ENCODE measurements at regions not wholly inside any gene's neighbourhood (a gene's known extent, or its start where the extent isn't known, plus 50 kb on each side); places are given as distances from the start of the nearest gene placed in this dataset.

DNA sequence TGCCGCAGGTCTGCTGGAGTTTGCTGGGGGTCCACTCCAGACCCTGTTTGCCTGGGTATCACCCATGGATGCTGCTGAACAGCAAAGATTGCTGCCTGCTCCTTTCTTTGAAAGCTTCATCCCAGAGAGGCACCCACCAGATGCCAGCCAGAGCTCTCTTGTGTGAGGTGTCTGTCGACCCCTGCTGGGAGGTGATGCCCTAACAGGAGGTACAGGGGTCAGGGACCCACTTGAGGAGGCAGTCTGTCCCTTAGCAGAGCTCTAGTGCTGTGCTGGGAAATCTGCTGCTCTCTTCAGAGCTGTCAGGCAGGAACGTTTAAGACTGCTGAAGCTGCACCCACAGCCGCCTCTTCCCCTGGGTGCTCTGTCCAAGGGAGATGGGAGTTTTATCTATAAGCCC, 162.7 kb downstream of the NAF1 start:
- intact Hi-C loops (cut with DNase I, micrococcal nuclease): no loop called here
- ChIA-PET POLR2A (no interaction called here), CTCF (no interaction called here)
- H3K27me3 Mint-ChIP-seq: peaks cover 5% of the 10 kb centered on the region
- peaks cover 6% of the 10 kb centered on the region for H3K9me3 Mint-ChIP-seq
- H3K4me1 Mint-ChIP-seq (ENCODE audit: low read depth): no peaks in the 10 kb centered on the region
- TF ChIP-seq, protein P1, sequence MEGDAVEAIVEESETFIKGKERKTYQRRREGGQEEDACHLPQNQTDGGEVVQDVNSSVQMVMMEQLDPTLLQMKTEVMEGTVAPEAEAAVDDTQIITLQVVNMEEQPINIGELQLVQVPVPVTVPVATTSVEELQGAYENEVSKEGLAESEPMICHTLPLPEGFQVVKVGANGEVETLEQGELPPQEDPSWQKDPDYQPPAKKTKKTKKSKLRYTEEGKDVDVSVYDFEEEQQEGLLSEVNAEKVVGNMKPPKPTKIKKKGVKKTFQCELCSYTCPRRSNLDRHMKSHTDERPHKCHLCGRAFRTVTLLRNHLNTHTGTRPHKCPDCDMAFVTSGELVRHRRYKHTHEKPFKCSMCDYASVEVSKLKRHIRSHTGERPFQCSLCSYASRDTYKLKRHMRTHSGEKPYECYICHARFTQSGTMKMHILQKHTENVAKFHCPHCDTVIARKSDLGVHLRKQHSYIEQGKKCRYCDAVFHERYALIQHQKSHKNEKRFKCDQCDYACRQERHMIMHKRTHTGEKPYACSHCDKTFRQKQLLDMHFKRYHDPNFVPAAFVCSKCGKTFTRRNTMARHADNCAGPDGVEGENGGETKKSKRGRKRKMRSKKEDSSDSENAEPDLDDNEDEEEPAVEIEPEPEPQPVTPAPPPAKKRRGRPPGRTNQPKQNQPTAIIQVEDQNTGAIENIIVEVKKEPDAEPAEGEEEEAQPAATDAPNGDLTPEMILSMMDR (IDR thresholded peaks at IDR 0.05): no peak
- Histone ChIP-seq H3K27ac (ENCODE audit: low read depth in 1 of 2, low read length in 2 of 2) (no peak overlapping the region), H3K9me3 (ENCODE audit: control insufficient read depth in 1 of 2, insufficient read depth in 1 of 2, low read length in 2 of 2) (peaks cover 0 to 13% of the 10 kb centered on the region in 2 experiments), H3K36me3 (ENCODE audit: insufficient read depth, low read length) (no peaks in the 10 kb centered on the region), H3K4me1 (ENCODE audit: insufficient read depth, low read length) (no peaks in the 10 kb centered on the region), H3K27me3 (ENCODE audit: control insufficient read depth in 1 of 2, insufficient read depth in 2 of 2, low read length in 2 of 2) (no peaks in the 10 kb centered on the region), H3K4me3 (ENCODE audit: low read length) (no peak overlapping the region)
- no peaks in the 10 kb centered on the region for H3K36me3 Mint-ChIP-seq (ENCODE audit: low read depth)
- H3K4me3 Mint-ChIP-seq: no peak overlapping the region
- ATAC-seq (ENCODE audit: poor library complexity) (no peak), DNase-seq (no peak)
- H3K27ac Mint-ChIP-seq: no peak overlapping the region

DNA sequence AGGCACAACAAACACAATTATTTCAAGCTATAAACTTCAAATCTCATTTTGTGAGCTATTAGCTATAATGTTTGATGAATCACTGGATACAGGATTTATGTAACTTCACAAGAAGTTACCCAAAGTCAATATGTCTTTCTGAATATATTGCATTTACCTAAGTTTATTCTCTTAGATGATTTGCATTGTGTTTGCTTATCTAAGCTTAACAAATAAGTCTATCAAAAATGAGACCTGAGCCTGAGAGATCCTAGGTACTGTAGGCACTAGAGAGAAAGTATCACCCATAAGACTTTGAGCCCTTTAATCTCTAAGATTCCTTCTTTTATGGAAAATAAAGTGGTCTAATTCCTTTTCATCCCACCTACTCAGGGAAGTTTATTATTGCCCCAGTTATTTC, 178.2 kb downstream of the NAF1 start:
- DNase-seq (no peak), ATAC-seq (ENCODE audit: poor library complexity) (no peak)
- H3K27me3 Mint-ChIP-seq: peaks cover 13% of the 10 kb centered on the region
- H3K36me3 Mint-ChIP-seq (ENCODE audit: low read depth): no peaks in the 10 kb centered on the region
- ChIA-PET POLR2A (no interaction called here), CTCF (no interaction called here)
- intact Hi-C loops (cut with DNase I, micrococcal nuclease): no loop called here
- peaks cover 0 to 10% of the 10 kb centered on the region in 2 experiments for H3K9me3 ChIP-seq (ENCODE audit: control insufficient read depth in 1 of 2, insufficient read depth in 1 of 2, low read length in 2 of 2)
- H3K4me3 Mint-ChIP-seq: no peak overlapping the region
- H3K4me1 ChIP-seq (ENCODE audit: insufficient read depth, low read length): no peaks in the 10 kb centered on the region
- no peaks in the 10 kb centered on the region for H3K4me1 Mint-ChIP-seq (ENCODE audit: low read depth)
- H3K36me3 ChIP-seq (ENCODE audit: insufficient read depth, low read length): no peaks in the 10 kb centered on the region
- no peak overlapping the region for H3K27ac Mint-ChIP-seq
- TF ChIP-seq, protein P1 (IDR thresholded peaks at IDR 0.05): no peak
- H3K27ac ChIP-seq (ENCODE audit: low read depth in 1 of 2, low read length in 2 of 2): no peak overlapping the region
- no peak overlapping the region for H3K4me3 ChIP-seq (ENCODE audit: low read length)
- no peaks in the 10 kb centered on the region for H3K9me3 Mint-ChIP-seq
- H3K27me3 ChIP-seq (ENCODE audit: control insufficient read depth in 1 of 2, insufficient read depth in 2 of 2, low read length in 2 of 2): no peaks in the 10 kb centered on the region

DNA sequence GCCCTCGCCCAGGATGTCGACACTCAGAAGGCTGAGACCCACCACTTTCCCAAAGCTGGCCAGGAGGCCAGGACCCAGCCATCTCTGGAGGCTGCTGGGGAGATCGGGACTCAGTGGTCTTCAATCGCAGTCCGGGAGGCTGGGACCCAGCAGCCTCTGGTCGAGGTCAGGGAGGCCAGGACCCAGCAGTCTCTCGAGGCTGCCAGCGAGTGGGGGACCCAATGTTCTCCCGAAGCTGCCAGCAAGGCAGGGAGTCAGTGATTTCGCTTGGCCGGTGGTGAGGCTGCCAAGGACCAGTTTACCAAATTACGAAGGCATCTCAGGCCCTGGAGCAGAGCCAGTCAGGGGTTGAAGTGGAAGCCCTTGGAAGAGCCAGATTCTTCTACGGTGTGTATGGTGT, 181.6 kb downstream of the NAF1 start:
- no peaks in the 10 kb centered on the region for H3K36me3 Mint-ChIP-seq (ENCODE audit: low read depth)
- CTCF ChIA-PET: no interaction called here
- Histone ChIP-seq H3K4me1 (ENCODE audit: insufficient read depth, low read length) (no peaks in the 10 kb centered on the region), H3K9me3 (ENCODE audit: control insufficient read depth in 1 of 2, insufficient read depth in 1 of 2, low read length in 2 of 2) (peaks cover 0 to 10% of the 10 kb centered on the region in 2 experiments), H3K36me3 (ENCODE audit: insufficient read depth, low read length) (no peaks in the 10 kb centered on the region), H3K4me3 (ENCODE audit: low read length) (no peak overlapping the region), H3K27me3 (ENCODE audit: control insufficient read depth in 1 of 2, insufficient read depth in 2 of 2, low read length in 2 of 2) (no peaks in the 10 kb centered on the region), H3K27ac (ENCODE audit: low read depth in 1 of 2, low read length in 2 of 2) (no peak overlapping the region)
- no peak overlapping the region for H3K4me3 Mint-ChIP-seq
- peaks cover 5% of the 10 kb centered on the region for H3K27me3 Mint-ChIP-seq
- no peaks in the 10 kb centered on the region for H3K4me1 Mint-ChIP-seq (ENCODE audit: low read depth)
- POLR2A ChIA-PET: no interaction called here
- H3K9me3 Mint-ChIP-seq: no peaks in the 10 kb centered on the region
- intact Hi-C loops (cut with DNase I, micrococcal nuclease): no loop called here
- no peak overlapping the region for H3K27ac Mint-ChIP-seq
- ATAC-seq (ENCODE audit: poor library complexity) (no peak), DNase-seq (no peak)
- TF ChIP-seq, protein P1 (IDR thresholded peaks at IDR 0.05): no peak
